ENCODE measurements at regions not wholly inside any gene's neighbourhood (a gene's known extent, or its start where the extent isn't known, plus 50 kb on each side); places are given as distances from the start of the nearest gene placed in this dataset.

DNA sequence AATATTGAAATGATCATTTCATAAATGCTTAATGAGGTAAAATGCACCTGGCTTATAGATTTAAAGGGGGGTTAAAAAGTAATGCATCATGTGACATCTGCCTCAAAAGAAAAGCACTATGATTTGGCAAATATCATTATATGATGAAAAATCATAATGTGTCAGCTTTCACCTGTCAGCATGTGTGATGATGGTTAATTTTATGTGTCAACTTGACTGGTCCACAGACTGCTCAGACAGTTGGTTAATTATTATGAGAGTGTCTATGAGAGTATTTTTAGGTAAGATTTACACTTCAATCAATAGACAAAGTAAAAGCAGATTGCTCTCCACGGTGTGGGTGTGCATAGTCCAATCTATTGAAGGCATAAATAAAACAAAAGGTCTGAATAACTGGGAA lies 1986.7 kb downstream of the PCDH7 start:
- TF ChIP-seq, protein P1, sequence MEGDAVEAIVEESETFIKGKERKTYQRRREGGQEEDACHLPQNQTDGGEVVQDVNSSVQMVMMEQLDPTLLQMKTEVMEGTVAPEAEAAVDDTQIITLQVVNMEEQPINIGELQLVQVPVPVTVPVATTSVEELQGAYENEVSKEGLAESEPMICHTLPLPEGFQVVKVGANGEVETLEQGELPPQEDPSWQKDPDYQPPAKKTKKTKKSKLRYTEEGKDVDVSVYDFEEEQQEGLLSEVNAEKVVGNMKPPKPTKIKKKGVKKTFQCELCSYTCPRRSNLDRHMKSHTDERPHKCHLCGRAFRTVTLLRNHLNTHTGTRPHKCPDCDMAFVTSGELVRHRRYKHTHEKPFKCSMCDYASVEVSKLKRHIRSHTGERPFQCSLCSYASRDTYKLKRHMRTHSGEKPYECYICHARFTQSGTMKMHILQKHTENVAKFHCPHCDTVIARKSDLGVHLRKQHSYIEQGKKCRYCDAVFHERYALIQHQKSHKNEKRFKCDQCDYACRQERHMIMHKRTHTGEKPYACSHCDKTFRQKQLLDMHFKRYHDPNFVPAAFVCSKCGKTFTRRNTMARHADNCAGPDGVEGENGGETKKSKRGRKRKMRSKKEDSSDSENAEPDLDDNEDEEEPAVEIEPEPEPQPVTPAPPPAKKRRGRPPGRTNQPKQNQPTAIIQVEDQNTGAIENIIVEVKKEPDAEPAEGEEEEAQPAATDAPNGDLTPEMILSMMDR (IDR thresholded peaks at IDR 0.05): no peak
- TF ChIP-seq POLR2A (IDR thresholded peaks at IDR 0.05; ENCODE audit: low read depth) (no peak), EP300 (IDR thresholded peaks at IDR 0.05) (no peak)
